Activated CD4-positive, alpha-beta T cell treated with anti-CD3 and anti-CD28 coated beads, Interleukin-2, amount 10 ng/mL, durations not matched to agents 7 days and 5 days (primary cell): ENCODE measurements at regions not wholly inside any gene's neighbourhood (a gene's known extent, or its start where the extent isn't known, plus 50 kb on each side); places are given as distances from the start of the nearest gene placed in this dataset.

ENCODE experiments used
- CTCF ChIA-PET: fragments of 350-600 bp; sonication (Branson Sonifier 250); formaldehyde crosslinking; loops from one replicate; lab custom pipeline; 2021; ENCODE audit warnings: antibody characterized with exemption; lab: Charles Lee
- POLR2A ChIA-PET: fragments of 350-600 bp; sonication (Branson Sonifier 250); formaldehyde crosslinking; loops from one replicate; lab custom pipeline; 2021; ENCODE audit warnings: antibody characterized with exemption; lab: Charles Lee
- DNase-seq: peaks from one replicate; pipeline ENCODE4 v3.0.0-alpha.2; 2020
- H3K27ac Mint-ChIP-seq: one replicate; pipeline ENCODE4 v1.8.0; 2021; ENCODE audit warnings: mild to moderate bottlenecking, moderate library complexity, mixed read lengths
- H3K27me3 Mint-ChIP-seq: one replicate; pipeline ENCODE4 v1.8.0; 2021; ENCODE audit warnings: mixed read lengths
- H3K36me3 Mint-ChIP-seq: one replicate; pipeline ENCODE4 v1.8.0; 2021; ENCODE audit warnings: low read depth, mixed read lengths
- H3K4me1 Mint-ChIP-seq: one replicate; pipeline ENCODE4 v1.8.0; 2021; ENCODE audit warnings: mixed read lengths
- H3K4me3 Mint-ChIP-seq: one replicate; pipeline ENCODE4 v1.8.0; 2021; ENCODE audit warnings: mild to moderate bottlenecking, moderate library complexity, mixed read lengths
- H3K9me3 Mint-ChIP-seq: one replicate; pipeline ENCODE4 v1.8.0; 2021; ENCODE audit warnings: mixed read lengths

GRCh38 chr14:100638211-100638855 is 51.1 kb upstream of the BEGAIN start:
- no peak for DNase-seq
- Mint-ChIP-seq H3K27ac (peak overlapping the region; percentile 93), H3K36me3 (no peaks in the 10 kb centered on the region), H3K27me3 (peaks cover 24% of the 10 kb centered on the region), H3K4me1 (peaks cover 44% of the 10 kb centered on the region), H3K9me3 (no peaks in the 10 kb centered on the region), H3K4me3 (no peak overlapping the region)
- ChIA-PET POLR2A (interaction anchor here (1.1 kb wide), 1 partner anchor 113 kb away, joined by 3 read pairs; no protein-coding TSS in a partner anchor), CTCF (interaction anchor here (1.5 to 5.8 kb wide), 2 partner anchors 7 to 20 kb away, joined by 5 to 37 read pairs; no protein-coding TSS in a partner anchor)

- Mint-ChIP-seq H3K27me3 (peaks cover 23% of the 10 kb centered on the region), H3K4me3 (no peak overlapping the region), H3K27ac (peak overlapping the region; percentile 93), H3K4me1 (peaks cover 53% of the 10 kb centered on the region), H3K36me3 (no peaks in the 10 kb centered on the region), H3K9me3 (no peaks in the 10 kb centered on the region)
- ChIA-PET POLR2A (no interaction called here), CTCF (interaction anchor here (0.6 to 2.1 kb wide), 3 partner anchors 13 to 1619 kb away, joined by 3 to 6 read pairs (median 5); no protein-coding TSS in a partner anchor)
- no peak for DNase-seq
Observed at GRCh38 chr14:100639280-100639679, 52.1 kb upstream of the BEGAIN start.

- ChIA-PET POLR2A (no interaction called here), CTCF (interaction anchor here (0.6 to 2.1 kb wide), 4 partner anchors 12 to 203 kb away, joined by 3 to 8 read pairs (median 6); no protein-coding TSS in a partner anchor)
- Mint-ChIP-seq H3K36me3 (no peaks in the 10 kb centered on the region), H3K4me1 (peaks cover 67% of the 10 kb centered on the region), H3K4me3 (peak overlapping the region; percentile 67), H3K27me3 (peaks cover 13% of the 10 kb centered on the region), H3K27ac (peak overlapping the region; percentile 93), H3K9me3 (peaks cover under 1% of the 10 kb centered on the region)
- peak; percentile 86 for DNase-seq
Observed at GRCh38 chr14:100640471-100641273, 53.5 kb upstream of the BEGAIN start.

GRCh38 chr14:100641274-100641860 is 54.1 kb upstream of the BEGAIN start:
- H3K27me3 Mint-ChIP-seq, result peaks cover 13% of the 10 kb centered on the region
- H3K36me3 Mint-ChIP-seq, result peaks cover 3% of the 10 kb centered on the region
- H3K4me1 Mint-ChIP-seq, result peaks cover 72% of the 10 kb centered on the region
- peak overlapping the region; percentile 75 for H3K27ac Mint-ChIP-seq
- ChIA-PET POLR2A (no interaction called here), CTCF (interaction anchor here (0.6 to 1.8 kb wide), 6 partner anchors 12 to 1078 kb away, joined by 3 to 8 read pairs (median 4); no protein-coding TSS in a partner anchor)
- no peak for DNase-seq
- H3K4me3 Mint-ChIP-seq, result no peak overlapping the region
- H3K9me3 Mint-ChIP-seq, result peaks cover 5% of the 10 kb centered on the region

DNA sequence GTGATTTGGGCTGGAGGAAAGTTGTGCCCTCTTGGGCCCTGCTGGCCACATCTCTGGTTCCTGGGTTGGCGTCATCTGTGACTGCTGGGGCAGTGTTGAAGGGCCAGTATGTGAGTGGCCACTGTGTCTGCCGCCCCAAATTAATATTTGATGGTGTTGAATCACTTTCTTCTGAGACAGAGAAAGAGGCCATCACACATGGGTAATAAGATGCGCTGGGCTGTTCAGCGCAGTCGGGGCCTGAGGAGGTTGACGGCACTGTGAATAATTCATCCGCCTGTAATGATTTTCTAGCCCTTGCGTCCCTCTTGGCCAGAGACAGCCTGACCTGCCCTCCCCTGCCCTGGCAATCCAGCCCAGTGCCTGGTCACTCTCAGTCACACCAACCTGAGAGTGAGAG is 56.2 kb upstream of the BEGAIN start:
- H3K9me3 Mint-ChIP-seq, result peaks cover 5% of the 10 kb centered on the region
- H3K27me3 Mint-ChIP-seq, result peaks cover 9% of the 10 kb centered on the region
- ChIA-PET CTCF (interaction anchor here (2.1 to 2.8 kb wide), 2 partner anchors 10 to 259 kb away, joined by 9 to 27 read pairs; no protein-coding TSS in a partner anchor), POLR2A (no interaction called here)
- H3K4me3 Mint-ChIP-seq, result no peak overlapping the region
- peaks cover 3% of the 10 kb centered on the region for H3K36me3 Mint-ChIP-seq
- peaks cover 72% of the 10 kb centered on the region for H3K4me1 Mint-ChIP-seq
- H3K27ac Mint-ChIP-seq, result peak overlapping the region; percentile 76
- no peak for DNase-seq

DNA sequence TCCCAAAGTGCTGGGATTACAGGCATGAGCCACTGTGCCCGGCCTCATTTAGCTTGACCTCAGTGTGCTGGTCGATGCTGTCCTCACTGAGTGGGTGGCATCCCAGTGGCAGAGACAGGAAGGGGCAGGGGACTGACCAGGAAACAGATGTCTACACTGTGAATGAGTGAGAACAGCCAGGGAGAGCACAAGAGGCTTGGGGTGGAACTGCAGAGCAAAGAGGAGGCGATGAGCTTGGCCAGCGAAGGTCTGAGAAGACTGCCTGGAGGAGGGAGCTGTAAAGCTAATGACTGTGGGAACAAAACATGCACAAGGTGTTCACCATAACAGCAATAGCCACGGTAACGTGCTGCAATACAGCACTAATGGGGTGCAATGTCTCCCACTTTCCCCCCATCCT is 57.2 kb upstream of the BEGAIN start:
- ChIA-PET CTCF (interaction anchor here (0.6 to 3.4 kb wide), 9 partner anchors 9 to 260 kb away, joined by 4 to 37 read pairs (median 9); no protein-coding TSS in a partner anchor), POLR2A (no interaction called here)
- peak overlapping the region; percentile 78 for H3K27ac Mint-ChIP-seq
- DNase-seq, result no peak
- peaks cover 3% of the 10 kb centered on the region for H3K36me3 Mint-ChIP-seq
- peaks cover 5% of the 10 kb centered on the region for H3K9me3 Mint-ChIP-seq
- H3K4me3 Mint-ChIP-seq, result no peak overlapping the region
- peaks cover 64% of the 10 kb centered on the region for H3K4me1 Mint-ChIP-seq
- H3K27me3 Mint-ChIP-seq, result peaks cover 9% of the 10 kb centered on the region

GRCh38 chr14:100644784-100645183 is 57.6 kb upstream of the BEGAIN start:
- H3K36me3 Mint-ChIP-seq, result peaks cover 3% of the 10 kb centered on the region
- H3K4me3 Mint-ChIP-seq, result peak overlapping the region; percentile 23
- H3K9me3 Mint-ChIP-seq, result peaks cover 5% of the 10 kb centered on the region
- CTCF ChIA-PET, result interaction anchor here (0.6 to 3.4 kb wide), 14 partner anchors 8 to 260 kb away, joined by 3 to 37 read pairs (median 6); no protein-coding TSS in a partner anchor
- H3K4me1 Mint-ChIP-seq, result peaks cover 60% of the 10 kb centered on the region
- POLR2A ChIA-PET, result no interaction called here
- peaks cover 9% of the 10 kb centered on the region for H3K27me3 Mint-ChIP-seq
- no peak for DNase-seq
- H3K27ac Mint-ChIP-seq, result peak overlapping the region; percentile 78

DNA sequence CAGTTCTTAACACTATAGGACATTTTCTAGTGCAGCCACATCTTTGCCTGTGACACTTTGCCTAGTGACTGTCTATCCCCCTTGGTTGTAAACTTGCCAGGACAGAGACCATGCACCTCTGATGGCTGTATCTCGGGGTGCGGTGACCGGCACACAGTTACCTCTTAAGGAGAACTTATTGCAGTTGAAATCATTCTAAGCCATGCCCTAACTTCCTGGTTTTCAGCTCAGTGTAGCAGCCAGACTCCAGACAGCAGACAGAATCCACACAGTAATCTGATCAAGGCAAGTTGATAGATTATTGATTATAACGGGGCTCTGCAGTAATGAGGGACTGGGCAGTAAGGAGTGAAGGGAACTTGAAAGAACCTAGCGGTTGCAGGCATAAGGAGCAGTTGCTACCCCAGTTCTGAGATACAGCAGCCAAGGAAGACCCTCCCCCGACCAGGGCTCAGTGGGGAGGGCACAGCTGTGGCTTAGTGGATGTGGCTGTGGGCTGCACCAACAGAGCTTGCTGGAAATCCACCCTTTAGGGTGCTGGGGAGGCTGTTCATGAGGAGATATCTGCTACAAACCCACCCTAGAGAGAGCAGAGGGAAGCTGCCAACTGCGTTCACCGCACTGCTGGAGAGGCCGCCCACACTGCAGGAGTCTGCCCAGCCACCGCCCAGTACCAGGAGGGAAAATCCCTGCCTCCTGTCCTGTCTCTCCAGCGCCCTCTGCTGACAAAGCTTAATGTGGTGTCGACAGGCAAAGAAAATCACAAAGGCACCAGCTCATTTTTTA is 58.2 kb upstream of the BEGAIN start:
- Mint-ChIP-seq H3K4me1 (peaks cover 53% of the 10 kb centered on the region), H3K27me3 (peaks cover 13% of the 10 kb centered on the region)
- POLR2A ChIA-PET, result no interaction called here

GRCh38 chr14:100645982-100646314 is 58.7 kb upstream of the BEGAIN start:
- H3K36me3 Mint-ChIP-seq, result peaks cover 3% of the 10 kb centered on the region
- ChIA-PET POLR2A (no interaction called here), CTCF (interaction anchor here (0.6 to 3.4 kb wide), 38 partner anchors 11 to 1513 kb away, joined by 3 to 37 read pairs (median 4); a partner anchor contains a TSS)
- peaks cover 5% of the 10 kb centered on the region for H3K9me3 Mint-ChIP-seq
- peak overlapping the region; percentile 78 for H3K27ac Mint-ChIP-seq
- no peak overlapping the region for H3K4me3 Mint-ChIP-seq
- H3K4me1 Mint-ChIP-seq, result peaks cover 48% of the 10 kb centered on the region
- H3K27me3 Mint-ChIP-seq, result peaks cover 15% of the 10 kb centered on the region
- no peak for DNase-seq

More for the DNA sequence above, 58.2 kb upstream of the BEGAIN start:
- CTCF ChIA-PET, result interaction anchor here (0.6 to 3.4 kb wide), 38 partner anchors 8 to 1514 kb away, joined by 3 to 37 read pairs (median 4); a partner anchor contains a TSS
- peak overlapping the region; percentile 78 for H3K27ac Mint-ChIP-seq
- H3K9me3 Mint-ChIP-seq, result peaks cover 5% of the 10 kb centered on the region
- peak; percentile 92 for DNase-seq
- H3K4me3 Mint-ChIP-seq, result peak overlapping the region; percentile 12
- peaks cover 3% of the 10 kb centered on the region for H3K36me3 Mint-ChIP-seq

- peaks cover 5% of the 10 kb centered on the region for H3K9me3 Mint-ChIP-seq
- peaks cover 3% of the 10 kb centered on the region for H3K36me3 Mint-ChIP-seq
- H3K27me3 Mint-ChIP-seq, result peaks cover 10% of the 10 kb centered on the region
- ChIA-PET POLR2A (no interaction called here), CTCF (interaction anchor here (0.6 to 1.2 kb wide), 2 partner anchors 264 to 325 kb away, joined by 3 to 4 read pairs; no protein-coding TSS in a partner anchor)
- no peak overlapping the region for H3K4me3 Mint-ChIP-seq
- no peak for DNase-seq
- no peak overlapping the region for H3K27ac Mint-ChIP-seq
- peaks cover 25% of the 10 kb centered on the region for H3K4me1 Mint-ChIP-seq
Observed at GRCh38 chr14:100648474-100649172, 61.4 kb upstream of the BEGAIN start.

DNA sequence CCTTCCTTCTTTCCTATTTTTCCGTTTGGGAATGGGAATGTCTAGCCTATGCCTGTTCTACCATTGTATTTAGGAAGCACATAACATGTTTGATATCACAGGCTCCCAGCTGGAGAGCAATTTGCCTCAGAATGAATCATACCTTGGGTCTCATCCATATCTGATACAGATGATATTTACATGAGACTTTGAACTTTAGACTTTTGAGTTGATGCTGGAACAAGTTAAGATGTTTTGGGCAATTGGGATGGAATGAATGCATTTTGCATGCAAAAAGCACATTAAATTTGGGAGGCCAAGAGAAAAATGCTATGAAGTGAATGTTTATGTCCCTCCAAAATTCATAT is 61.9 kb upstream of the BEGAIN start:
- Mint-ChIP-seq H3K27ac (no peak overlapping the region), H3K4me3 (no peak overlapping the region), H3K9me3 (peaks cover 5% of the 10 kb centered on the region), H3K4me1 (peaks cover 20% of the 10 kb centered on the region), H3K27me3 (peaks cover 12% of the 10 kb centered on the region), H3K36me3 (peaks cover 3% of the 10 kb centered on the region)
- ChIA-PET POLR2A (no interaction called here), CTCF (interaction anchor here (1.2 kb wide), 1 partner anchor 265 kb away, joined by 4 read pairs; no protein-coding TSS in a partner anchor)
- DNase-seq, result no peak
